B cell (primary cell): ENCODE measurements at regions not wholly inside any gene's neighbourhood (a gene's known extent, or its start where the extent isn't known, plus 50 kb on each side); places are given as distances from the start of the nearest gene placed in this dataset.

Experiments
- ATAC-seq: fragments of 200-7000 bp; cut with Tn5 transposase; one replicate; pipeline ENCODE4 v1.10.0; 2021; ENCODE audit warnings: low read depth, mild to moderate bottlenecking, moderate number of reproducible peaks, moderate library complexity
- CTCF ChIA-PET: fragments of 350-600 bp; sonication (Branson Sonifier 250); formaldehyde crosslinking; loops from one replicate; lab custom pipeline; 2021; ENCODE audit warnings: antibody characterized with exemption, inconsistent platforms; lab: Charles Lee
- POLR2A ChIA-PET: fragments of 350-600 bp; sonication (Branson Sonifier 250); formaldehyde crosslinking; loops from one replicate; lab custom pipeline; 2021; ENCODE audit warnings: antibody characterized with exemption; lab: Charles Lee
- DNase-seq: peaks from one replicate; pipeline ENCODE4 v3.0.0; 2013
- H2AFZ ChIP-seq: 2 replicates; pipeline ENCODE4 v1.6.1; 2012; ENCODE audit warnings: mild to moderate bottlenecking, low read depth, low read length; ENCODE audit not compliant: insufficient read depth, poor library complexity, severe bottlenecking
- H3K27ac ChIP-seq, 2 donors: 1 replicate in 1 of 2; 2 replicates in 1 of 2; pipeline ENCODE4 v1.5.1; 2012 to 2013; ENCODE audit warnings: low read length in 2 of 2, mild to moderate bottlenecking in 2 of 2, moderate library complexity in 1 of 2
- H3K27me3 ChIP-seq, 4 experiments: fragments of 200-600 bp in 1 of 4; sonication (generic) in 1 of 4; replicated peaks in 1 of 4; 1 replicate in 2 of 4; 2 replicates in 2 of 4; pipeline versions ENCODE4 v1.6.1 to v1.7.0; 2013 to 2016; ENCODE audit warnings: low read length in 3 of 4, mild to moderate bottlenecking in 2 of 4, mixed read lengths in 1 of 4, moderate library complexity in 1 of 4; ENCODE audit not compliant: insufficient read depth in 4 of 4, control insufficient read depth in 3 of 4; ENCODE audit errors: control extremely low read depth in 1 of 4
- H3K36me3 ChIP-seq, 2 experiments: replicated peaks in 1 of 2; 1 replicate in 1 of 2; 2 replicates in 1 of 2; pipeline versions ENCODE4 v1.6.1 to v1.7.1; 2013; ENCODE audit warnings: low read length in 1 of 2; ENCODE audit not compliant: insufficient read depth in 2 of 2, control insufficient read depth in 1 of 2; ENCODE audit errors: control extremely low read depth in 1 of 2, extremely low read depth in 1 of 2
- H3K4me1 ChIP-seq, 2 donors: fragments of 200-600 bp in 1 of 2; sonication (generic) in 1 of 2; 1 replicate in 1 of 2; 2 replicates in 1 of 2; pipeline versions ENCODE4 v1.5.1 to v1.6.1; 2013 to 2017; ENCODE audit warnings: low read length in 2 of 2; ENCODE audit not compliant: control insufficient read depth in 2 of 2, insufficient read depth in 2 of 2
- H3K4me2 ChIP-seq: replicated peaks from 2 replicates; pipeline ENCODE3; 2012; ENCODE audit warnings: mild to moderate bottlenecking, low read depth, low read length; ENCODE audit not compliant: poor library complexity, severe bottlenecking
- H3K4me3 ChIP-seq, 5 experiments: fragments of 200-600 bp in 1 of 5; sonication (generic) in 1 of 5; 1 replicate in 3 of 5; 2 replicates in 2 of 5; pipeline versions ENCODE4 v1.5.1 to v1.7.0; 2011 to 2016; ENCODE audit warnings: low read length in 4 of 5, mild to moderate bottlenecking in 4 of 5, low read depth in 2 of 5, control low read depth in 1 of 5, moderate library complexity in 1 of 5; ENCODE audit not compliant: insufficient read depth in 1 of 5; ENCODE audit errors: control extremely low read depth in 1 of 5, extremely low read depth in 1 of 5
- H3K79me2 ChIP-seq: fragments of 200-600 bp; sonication (generic); one replicate; pipeline ENCODE4 v1.6.0; 2016; ENCODE audit warnings: low read length; ENCODE audit not compliant: control insufficient read depth, insufficient read depth
- H3K9ac ChIP-seq: fragments of 200-600 bp; sonication (generic); 2 replicates; pipeline ENCODE4 v1.6.1; 2017; ENCODE audit warnings: mild to moderate bottlenecking, low read length, moderate library complexity
- H3K9me3 ChIP-seq, 3 donors: one replicate each; pipeline versions ENCODE4 v1.6.1 to v1.7.1; 2013; ENCODE audit warnings: low read length in 2 of 3; ENCODE audit not compliant: control insufficient read depth in 2 of 3, insufficient read depth in 1 of 3; ENCODE audit errors: control extremely low read depth in 1 of 3
- H4K20me1 ChIP-seq: 2 replicates; pipeline ENCODE4 v1.6.0; 2012; ENCODE audit warnings: mild to moderate bottlenecking, low read length; ENCODE audit not compliant: insufficient read depth, control insufficient read depth, poor library complexity, severe bottlenecking
- H3K27ac Mint-ChIP-seq: one replicate; pipeline ENCODE4 v1.8.0; 2021; ENCODE audit warnings: mixed read lengths
- H3K27me3 Mint-ChIP-seq: one replicate; pipeline ENCODE4 v1.8.0; 2021; ENCODE audit warnings: mixed read lengths
- H3K4me1 Mint-ChIP-seq: one replicate; pipeline ENCODE4 v1.8.0; 2021; ENCODE audit warnings: mixed read lengths
- H3K4me3 Mint-ChIP-seq: one replicate; pipeline ENCODE4 v1.8.0; 2021; ENCODE audit warnings: mixed read lengths
- H3K9me3 Mint-ChIP-seq: one replicate; pipeline ENCODE4 v1.8.0; 2022; ENCODE audit warnings: mixed read lengths; ENCODE audit not compliant: insufficient read depth
- EZH2 ChIP-seq: IDR thresholded peaks from 2 replicates; pipeline ENCODE4 v1.6.1; 2012; ENCODE audit warnings: borderline replicate concordance, low read depth, mild to moderate bottlenecking, moderate library complexity, low read length; ENCODE audit not compliant: insufficient read depth, poor library complexity, severe bottlenecking
- WGBS: methylation state at CpG from one replicate; pipeline ENCODE4 v1.1.5; 2013; ENCODE audit warnings: missing lambda C conversion rate; ENCODE audit not compliant: insufficient coverage; 5-methylcytosine and 5-hydroxymethylcytosine counted together
- intact Hi-C: fragments of 100-400 bp; cut with micrococcal nuclease; formaldehyde crosslinking; loops from one replicate; pipeline ENCODE4 v1.10.0; 2022
- TF ChIP-seq, protein P1 (sequence below): fragments of 200-600 bp; IDR thresholded peaks from one replicate; pipeline ENCODE4 v1.8.0; 2022; ENCODE audit warnings: antibody characterized with exemption, mild to moderate bottlenecking

GRCh38 chr3:106018929-106019550 is 150.2 kb upstream of the CBLB start:
- no peak overlapping the region for H3K4me3 ChIP-seq
- H3K4me1 ChIP-seq: peaks cover 6 to 7% of the 10 kb centered on the region in 2 donors
- ATAC-seq (no peak), DNase-seq (no peak)
- 90% methylated on average over 1 of the region's 5 CpGs for WGBS
- no peaks in the 10 kb centered on the region for H3K9me3 ChIP-seq
- no peak overlapping the region for H3K27ac Mint-ChIP-seq
- ChIA-PET CTCF (no interaction called here), POLR2A (no interaction called here)
- peaks cover 11% of the 10 kb centered on the region for H3K4me1 Mint-ChIP-seq
- H3K4me3 Mint-ChIP-seq: no peak overlapping the region
- H2AFZ ChIP-seq: no peak overlapping the region
- H3K27me3 ChIP-seq: no peaks in the 10 kb centered on the region
- H3K9me3 Mint-ChIP-seq: no peaks in the 10 kb centered on the region
- H3K27me3 Mint-ChIP-seq: no peaks in the 10 kb centered on the region
- no peak overlapping the region for H3K4me2 ChIP-seq
- H3K79me2 ChIP-seq: no peaks in the 10 kb centered on the region
- no peaks in the 10 kb centered on the region for H4K20me1 ChIP-seq
- no peak overlapping the region for H3K9ac ChIP-seq
- no peaks in the 10 kb centered on the region for H3K36me3 ChIP-seq
- no peak for TF ChIP-seq EZH2
- TF ChIP-seq, protein P1, sequence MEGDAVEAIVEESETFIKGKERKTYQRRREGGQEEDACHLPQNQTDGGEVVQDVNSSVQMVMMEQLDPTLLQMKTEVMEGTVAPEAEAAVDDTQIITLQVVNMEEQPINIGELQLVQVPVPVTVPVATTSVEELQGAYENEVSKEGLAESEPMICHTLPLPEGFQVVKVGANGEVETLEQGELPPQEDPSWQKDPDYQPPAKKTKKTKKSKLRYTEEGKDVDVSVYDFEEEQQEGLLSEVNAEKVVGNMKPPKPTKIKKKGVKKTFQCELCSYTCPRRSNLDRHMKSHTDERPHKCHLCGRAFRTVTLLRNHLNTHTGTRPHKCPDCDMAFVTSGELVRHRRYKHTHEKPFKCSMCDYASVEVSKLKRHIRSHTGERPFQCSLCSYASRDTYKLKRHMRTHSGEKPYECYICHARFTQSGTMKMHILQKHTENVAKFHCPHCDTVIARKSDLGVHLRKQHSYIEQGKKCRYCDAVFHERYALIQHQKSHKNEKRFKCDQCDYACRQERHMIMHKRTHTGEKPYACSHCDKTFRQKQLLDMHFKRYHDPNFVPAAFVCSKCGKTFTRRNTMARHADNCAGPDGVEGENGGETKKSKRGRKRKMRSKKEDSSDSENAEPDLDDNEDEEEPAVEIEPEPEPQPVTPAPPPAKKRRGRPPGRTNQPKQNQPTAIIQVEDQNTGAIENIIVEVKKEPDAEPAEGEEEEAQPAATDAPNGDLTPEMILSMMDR: no peak
- no peak overlapping the region for H3K27ac ChIP-seq
- intact Hi-C loops: no loop called here

- Mint-ChIP-seq H3K9me3 (no peaks in the 10 kb centered on the region), H3K4me1 (no peaks in the 10 kb centered on the region), H3K27me3 (no peaks in the 10 kb centered on the region), H3K27ac (no peak overlapping the region), H3K4me3 (no peak overlapping the region)
- CTCF ChIA-PET: no interaction called here
- Histone ChIP-seq H3K4me1 (no peaks in the 10 kb centered on the region), H2AFZ (no peak overlapping the region), H3K4me2 (no peak overlapping the region), H3K36me3 (no peaks in the 10 kb centered on the region), H3K79me2 (no peaks in the 10 kb centered on the region), H4K20me1 (no peaks in the 10 kb centered on the region), H3K9me3 (no peaks in the 10 kb centered on the region), H3K27me3 (no peaks in the 10 kb centered on the region), H3K27ac (no peak overlapping the region), H3K4me3 (no peak overlapping the region), H3K9ac (no peak overlapping the region)
- no peak for DNase-seq
- POLR2A ChIA-PET: no interaction called here
- ATAC-seq: no peak
- WGBS: no CpG with 5 or more reads among the region's 5 CpGs
- TF ChIP-seq, protein P1: no peak
- no peak for TF ChIP-seq EZH2
- intact Hi-C loops: no loop called here
Observed at GRCh38 chr3:106022913-106023312, 154.1 kb upstream of the CBLB start.
